GM19238 (cell line): ENCODE measurements at regions not wholly inside any gene's neighbourhood (a gene's known extent, or its start where the extent isn't known, plus 50 kb on each side); places are given as distances from the start of the nearest gene placed in this dataset.

Source experiments
- DNase-seq: peaks from one replicate; pipeline ENCODE4 v3.0.0; 2011; ENCODE audit warnings: low spot score; ENCODE audit not compliant: insufficient read length

DNA sequence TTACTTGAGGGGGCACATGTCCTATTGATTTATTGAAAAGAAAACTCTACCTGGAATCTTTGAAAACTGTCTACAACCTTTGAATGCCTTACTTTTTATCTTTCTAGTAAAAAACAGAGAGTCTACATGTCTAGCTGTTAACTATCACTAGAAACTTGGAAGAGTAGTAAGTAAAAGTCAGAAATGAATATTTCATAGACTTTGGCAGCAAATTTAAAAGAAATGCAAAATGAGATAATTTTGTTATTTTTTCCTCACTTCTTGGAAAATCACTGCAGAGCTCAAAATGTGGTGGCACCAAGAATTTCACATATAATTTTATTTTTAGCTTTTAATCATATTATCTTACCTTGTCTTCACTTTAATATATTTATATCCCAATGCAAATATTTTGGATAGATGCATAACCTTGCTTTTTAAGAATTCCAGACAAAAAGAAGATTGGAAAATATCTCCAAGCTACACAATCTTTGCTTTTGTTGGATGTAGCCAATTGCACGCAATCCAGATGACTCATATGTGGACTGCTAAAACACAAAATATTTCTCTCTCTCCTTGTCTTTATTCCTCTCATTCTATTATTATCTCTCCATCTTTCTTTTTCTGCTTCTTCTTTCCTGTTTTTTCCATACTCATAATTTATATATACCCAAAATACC is 92.2 kb upstream of the DSEL start:
- no peak for DNase-seq

DNA sequence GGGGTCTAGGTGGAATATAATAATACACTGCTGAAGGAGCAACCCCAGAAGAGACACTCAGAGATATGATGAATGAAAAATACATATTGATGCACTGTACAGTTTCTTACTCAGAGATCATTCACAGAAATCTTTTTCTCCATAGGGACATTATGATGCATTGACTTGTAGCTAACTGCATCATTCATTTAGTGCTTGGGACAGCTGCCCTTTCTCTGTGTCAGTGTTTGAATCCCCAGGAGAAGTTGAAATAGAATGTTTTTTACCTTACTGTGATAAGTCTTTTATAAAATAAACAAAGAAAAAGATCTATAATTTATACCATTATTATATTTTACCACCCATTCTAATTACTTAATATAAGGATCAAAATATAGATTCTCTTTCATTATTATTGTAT is 91.7 kb upstream of the DSEL start:
- DNase-seq = no peak

DNA sequence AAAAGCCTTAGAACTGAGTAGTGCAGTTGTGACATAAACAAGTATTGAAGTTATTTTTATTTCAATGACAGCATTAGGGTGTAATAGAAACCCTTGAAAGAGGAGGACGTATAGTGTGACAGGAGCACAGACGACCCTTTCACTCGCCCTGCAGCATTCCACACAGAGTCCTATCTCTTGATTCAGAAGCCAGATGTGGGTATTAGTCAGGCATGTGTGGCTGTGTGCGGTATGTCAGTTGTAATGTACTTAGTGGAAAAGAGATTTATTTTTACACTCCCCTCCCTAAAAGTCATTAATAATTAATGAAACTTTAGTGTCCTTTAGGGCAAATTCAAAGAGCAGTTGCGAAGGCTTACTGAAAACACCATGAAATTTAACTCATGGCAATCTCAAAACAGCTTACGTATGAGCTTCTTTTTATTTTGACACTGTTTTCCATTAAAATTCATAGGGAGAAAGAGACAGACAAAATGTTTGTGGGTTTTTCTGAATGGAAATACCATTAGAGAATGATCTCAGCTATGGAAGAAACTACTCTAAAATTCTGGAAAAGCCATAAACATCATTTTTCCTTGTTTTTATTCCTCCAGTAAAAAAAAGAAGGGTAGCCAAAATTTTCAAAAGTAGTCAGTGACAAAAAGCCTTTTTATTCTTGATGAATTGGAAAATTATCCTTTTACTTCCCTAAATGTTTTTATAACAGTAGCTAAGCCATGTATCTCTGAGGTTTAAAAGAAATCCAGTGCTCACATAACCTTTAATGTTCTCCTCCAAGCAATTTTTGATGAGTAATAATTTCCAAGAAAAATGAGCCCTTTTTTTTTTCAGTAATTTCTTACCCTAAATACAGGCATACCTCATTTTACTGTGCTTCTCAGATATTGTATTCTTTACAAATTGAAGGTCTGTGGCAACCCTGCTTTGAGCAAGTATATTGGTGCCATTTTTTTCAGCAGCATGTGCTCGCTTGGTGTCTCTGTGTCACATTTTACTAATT is 84.0 kb upstream of the DSEL start:
- no peak for DNase-seq

DNA sequence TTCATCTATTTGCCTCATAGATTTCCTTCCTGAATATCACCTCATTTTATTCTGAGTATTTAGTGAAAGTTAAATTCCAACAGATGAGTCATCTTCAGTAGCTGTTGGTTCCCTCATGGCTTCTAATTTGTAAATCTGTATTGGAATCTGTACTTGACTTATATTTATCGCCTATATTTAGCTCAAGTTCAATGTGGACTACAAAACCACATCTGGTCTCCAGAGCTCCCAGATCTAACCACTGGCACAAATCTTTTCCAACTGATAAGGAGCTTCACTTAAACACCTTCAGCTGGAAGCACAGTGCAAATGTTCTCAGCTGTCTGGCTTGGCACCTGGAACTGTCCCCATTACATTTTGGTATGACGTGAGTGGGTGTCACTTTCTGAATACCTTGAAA is 82.8 kb upstream of the DSEL start:
- no peak for DNase-seq

DNA sequence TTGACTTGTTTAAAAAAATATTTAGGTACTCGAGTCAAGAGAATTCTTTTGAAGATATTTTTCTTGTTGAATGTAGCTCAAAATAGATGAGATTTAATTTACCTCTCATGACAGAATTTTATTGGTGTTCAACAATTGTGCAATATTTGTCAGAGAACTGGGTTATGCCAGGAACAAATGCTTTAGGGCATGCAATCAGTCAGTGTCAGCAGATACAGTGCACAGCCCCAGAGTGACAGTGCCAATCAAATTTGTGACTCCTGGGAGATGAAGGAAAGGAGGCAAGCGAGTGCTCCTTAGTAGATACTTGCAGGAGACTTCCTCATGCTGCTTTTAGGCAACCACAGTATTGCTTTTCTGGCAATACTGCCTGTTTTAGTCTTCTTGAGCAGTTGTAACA is 81.2 kb upstream of the DSEL start:
- DNase-seq = no peak

DNA sequence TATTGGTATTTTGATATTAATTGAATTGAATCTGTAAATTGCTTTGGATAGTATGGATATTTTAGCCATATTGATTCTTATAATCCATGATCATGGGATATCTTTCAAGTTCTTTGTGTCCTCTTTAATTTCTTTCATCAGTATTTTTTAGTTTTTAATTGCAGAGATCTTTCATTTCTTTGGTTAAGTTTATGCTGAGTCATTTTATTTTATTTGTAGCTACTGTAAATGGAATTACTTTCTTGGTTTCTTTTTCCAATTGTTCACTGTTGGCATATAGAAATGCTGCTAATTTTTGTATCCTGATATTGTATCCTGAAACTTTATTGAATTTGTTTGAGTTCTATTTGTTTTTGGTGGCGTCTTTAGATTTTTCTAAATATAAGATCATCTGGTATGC is 79.5 kb upstream of the DSEL start:
- DNase-seq = no peak

DNA sequence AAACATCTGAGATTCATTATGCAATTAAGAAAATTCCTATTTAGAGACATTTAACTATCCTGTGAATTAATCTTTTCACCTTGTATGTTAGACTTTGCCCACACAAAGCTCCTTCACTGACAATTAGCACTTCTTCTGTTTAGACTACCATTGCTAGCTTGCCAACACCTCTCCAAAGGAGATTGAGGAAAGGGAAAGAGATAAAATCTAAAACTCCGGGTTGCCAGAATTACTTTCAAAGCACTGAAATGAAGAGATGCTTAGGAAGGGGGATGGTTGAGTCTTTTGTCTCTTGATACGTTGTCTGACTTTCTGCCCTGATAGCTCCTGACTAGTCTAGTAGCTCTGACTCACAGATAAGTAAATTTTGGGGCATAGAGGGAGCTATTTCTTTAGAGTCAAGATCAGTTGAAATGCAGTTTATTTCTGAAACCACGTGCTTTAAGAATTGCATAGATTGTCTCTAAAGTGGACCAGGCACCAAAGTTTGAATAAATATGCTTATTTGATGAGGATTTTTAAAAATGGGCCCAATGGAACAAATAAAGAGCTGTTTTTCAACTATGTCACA is 74.1 kb upstream of the DSEL start:
- no peak for DNase-seq

DNA sequence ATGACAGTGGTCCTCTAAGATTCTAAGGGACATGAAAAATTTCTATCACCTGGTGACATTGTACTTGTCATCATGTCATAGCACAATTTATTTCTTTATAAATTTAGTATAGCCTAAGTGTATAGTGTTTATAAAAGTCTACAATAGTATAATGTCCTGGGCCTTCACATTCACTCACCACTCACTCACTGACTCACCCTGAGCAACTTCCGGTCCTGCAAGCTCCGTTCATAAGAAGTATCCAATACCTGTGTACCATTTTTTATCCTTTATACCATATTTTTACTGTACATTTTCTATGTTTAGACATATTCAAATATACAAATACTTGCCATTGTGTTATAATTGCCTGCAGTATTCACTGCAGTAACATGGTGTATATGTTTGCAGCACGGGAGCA is 72.8 kb upstream of the DSEL start:
- no peak for DNase-seq

DNA sequence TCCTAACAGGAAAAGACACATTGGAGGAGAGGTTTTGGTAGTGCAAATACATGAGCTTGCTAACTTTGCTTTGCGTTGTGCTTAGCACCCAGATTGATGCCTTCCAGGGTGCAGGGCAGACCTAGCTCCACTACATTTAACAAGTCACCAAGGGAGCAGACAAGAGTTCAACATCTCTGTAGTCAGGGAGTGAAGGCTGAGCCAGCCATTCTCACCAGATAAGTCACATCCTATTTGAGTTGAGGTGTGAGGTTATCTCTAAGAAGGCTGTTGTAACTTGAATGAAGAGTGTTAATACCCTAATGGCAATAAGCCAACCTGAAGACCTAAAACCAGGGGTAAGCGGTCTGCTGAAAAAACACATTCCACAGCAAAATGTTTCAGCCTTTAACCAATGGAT is 69.6 kb upstream of the DSEL start:
- DNase-seq = no peak

DNA sequence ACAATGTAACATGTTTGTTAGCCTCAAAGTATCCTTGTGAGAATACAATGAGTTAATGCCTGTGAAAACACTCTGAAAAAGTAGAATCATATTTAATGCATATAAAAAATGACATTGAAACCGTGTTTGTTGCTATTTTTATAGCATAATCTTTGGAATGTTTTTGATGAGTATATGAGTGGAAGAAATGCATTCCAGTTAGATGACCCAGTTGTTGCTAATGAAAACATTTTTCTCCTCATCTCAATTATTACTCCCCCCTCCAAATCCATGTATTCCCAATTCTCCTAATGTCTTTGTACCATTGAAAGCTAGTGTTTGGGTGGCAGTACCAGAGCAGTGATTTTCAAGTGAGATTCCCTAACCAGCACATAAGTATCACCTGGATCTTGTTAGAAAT is 67.1 kb upstream of the DSEL start:
- no peak for DNase-seq

DNA sequence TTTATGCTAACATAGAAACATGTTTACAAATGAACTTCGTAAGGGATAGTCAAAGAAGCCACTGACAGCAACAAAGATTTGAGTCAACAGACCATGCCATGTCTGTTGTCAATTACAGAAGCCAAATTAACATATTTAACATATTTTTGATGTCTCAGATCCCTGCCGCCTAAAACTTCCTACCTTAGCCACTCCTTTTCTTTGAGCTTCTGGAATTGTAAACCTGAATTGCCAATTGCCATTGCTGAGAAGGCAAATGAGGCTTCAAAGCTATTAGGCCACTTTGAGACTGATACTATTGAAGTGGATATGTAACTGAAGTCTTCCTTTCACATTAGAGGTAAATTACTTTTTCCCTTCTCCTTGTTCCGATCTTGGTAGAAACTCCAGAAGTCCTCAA is 66.0 kb upstream of the DSEL start:
- no peak for DNase-seq

DNA sequence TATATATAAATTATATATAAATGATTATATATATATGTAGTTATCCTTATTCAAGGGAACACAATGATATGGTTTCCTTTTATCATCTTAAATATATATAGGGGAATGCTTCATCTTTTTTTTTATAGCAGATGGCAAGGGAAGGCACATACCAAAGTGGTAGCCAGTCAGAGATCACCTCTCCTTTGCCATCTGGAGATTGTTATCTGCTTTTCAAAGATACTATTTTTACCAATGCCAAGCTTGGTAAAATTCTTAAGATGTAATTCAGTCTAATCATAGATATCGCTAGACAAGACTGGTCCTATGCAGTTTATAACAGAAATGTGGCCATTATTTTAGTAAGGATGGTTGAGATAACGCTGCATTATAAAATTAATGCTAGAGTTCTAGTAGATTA is 64.7 kb upstream of the DSEL start:
- DNase-seq = no peak

DNA sequence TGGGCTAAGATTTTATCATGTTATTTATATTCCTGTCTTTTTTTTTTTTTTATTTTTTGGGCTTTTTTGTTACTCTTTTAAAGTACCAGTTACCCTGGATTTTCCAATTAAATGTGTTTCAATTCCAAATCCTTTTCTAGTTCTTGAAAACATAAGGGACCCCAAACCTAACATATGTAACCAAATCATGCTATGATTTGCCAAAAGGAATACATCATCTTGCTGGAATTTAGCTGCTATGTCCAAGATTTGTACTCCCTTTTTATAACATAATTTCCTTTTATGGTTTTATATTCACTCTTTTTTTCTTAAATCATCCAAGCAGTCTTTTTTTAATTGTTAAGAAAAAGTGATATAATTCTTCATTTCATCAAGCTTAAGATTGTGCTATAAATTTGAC is 60.9 kb upstream of the DSEL start:
- DNase-seq = no peak

DNA sequence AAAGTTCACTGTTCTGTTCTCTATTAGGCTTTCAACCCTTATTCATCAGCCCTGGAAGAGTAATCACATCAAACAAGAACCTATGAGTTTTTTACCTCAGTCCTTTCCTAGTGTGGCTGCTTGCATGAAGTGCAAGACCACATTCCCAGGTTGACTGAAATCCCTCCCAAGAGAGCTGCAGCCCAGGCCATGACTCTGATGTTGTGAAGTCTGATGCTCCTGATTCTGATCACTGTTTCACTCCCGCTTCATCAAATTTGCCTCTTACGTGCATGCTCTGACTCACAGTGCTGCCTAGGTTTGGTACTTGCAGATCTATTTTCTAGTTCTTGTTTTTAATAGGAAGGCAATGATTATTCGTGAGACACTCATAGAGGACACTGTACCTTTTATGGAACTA is 58.2 kb upstream of the DSEL start:
- no peak for DNase-seq

DNA sequence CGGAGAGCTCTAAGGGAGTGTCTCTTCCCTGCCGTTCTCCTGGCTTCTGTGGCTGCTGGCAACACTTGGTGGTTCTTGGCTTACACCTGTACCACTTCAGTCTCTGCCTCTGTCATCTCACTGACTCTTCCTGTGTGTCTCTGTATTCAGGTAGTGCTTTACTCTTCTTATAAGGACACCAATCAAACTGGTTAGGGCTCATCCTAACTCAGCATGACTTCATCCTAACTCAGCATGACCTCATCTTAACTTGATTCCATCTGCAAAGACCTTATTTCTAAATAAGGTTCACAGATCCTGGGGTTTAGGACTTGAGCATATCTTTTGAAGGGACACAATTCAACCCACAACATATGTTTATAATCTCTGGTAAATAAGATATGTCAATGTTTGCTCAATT is 51.6 kb upstream of the DSEL start:
- no peak for DNase-seq
